Lung (tissue), 11 donors: ENCODE measurements at regions not wholly inside any gene's neighbourhood (a gene's known extent, or its start where the extent isn't known, plus 50 kb on each side); places are given as distances from the start of the nearest gene placed in this dataset.

Source experiments
- ATAC-seq: fragments of 200-7000 bp; cut with Tn5 transposase; one replicate; pipeline ENCODE4 v1.9.1; 2020; ENCODE audit warnings: moderate number of reproducible peaks; ENCODE audit not compliant: insufficient read depth, low FRiP score
- DNase-seq, 3 donors: peaks; one replicate each; pipeline ENCODE4 v3.0.0-alpha.2; 2013 to 2017
- H3K27ac ChIP-seq, 2 donors: one replicate each; pipeline ENCODE4 v1.5.1; 2013; ENCODE audit warnings: mild to moderate bottlenecking in 2 of 2, moderate library complexity in 2 of 2, control low read depth in 1 of 2, inconsistent platforms in 1 of 2, low read depth in 1 of 2, low read length in 1 of 2
- H3K27me3 ChIP-seq, 3 donors: one replicate each; pipeline ENCODE4 v1.5.1; 2013; ENCODE audit warnings: low read length in 2 of 3; ENCODE audit not compliant: control insufficient read depth in 3 of 3, insufficient read depth in 3 of 3
- H3K36me3 ChIP-seq, 4 donors: one replicate each; pipeline ENCODE4 v1.5.1; 2013; ENCODE audit warnings: low read length in 4 of 4, mild to moderate bottlenecking in 1 of 4, moderate library complexity in 1 of 4; ENCODE audit not compliant: control insufficient read depth in 4 of 4, insufficient read depth in 4 of 4
- H3K4me1 ChIP-seq, 5 donors: one replicate each; pipeline ENCODE4 v1.5.1; 2013; ENCODE audit warnings: low read length in 5 of 5, mild to moderate bottlenecking in 2 of 5, moderate library complexity in 1 of 5; ENCODE audit not compliant: control insufficient read depth in 5 of 5, insufficient read depth in 5 of 5
- H3K4me3 ChIP-seq: one replicate; pipeline ENCODE4 v1.5.1; 2013; ENCODE audit warnings: mild to moderate bottlenecking, control low read depth, moderate library complexity
- H3K9ac ChIP-seq, 2 donors: one replicate each; pipeline ENCODE4 v1.5.1; 2013; ENCODE audit warnings: low read length in 2 of 2, control low read depth in 1 of 2; ENCODE audit not compliant: insufficient read depth in 1 of 2
- H3K9me3 ChIP-seq, 4 donors: one replicate each; pipeline ENCODE4 v1.5.1; 2013; ENCODE audit warnings: low read length in 3 of 4, mild to moderate bottlenecking in 1 of 4, moderate library complexity in 1 of 4; ENCODE audit not compliant: control insufficient read depth in 4 of 4, insufficient read depth in 3 of 4
- CTCF ChIP-seq: IDR thresholded peaks from 2 replicates; pipeline ENCODE4 v1.5.1; 2012; ENCODE audit warnings: mild to moderate bottlenecking; ENCODE audit errors: control extremely low read depth, extremely low read depth
- WGBS, 2 donors: extraction: QIAGEN DNeasy Blood & Tissue Kit; methylation state at CpG; one replicate each; pipeline ENCODE4 v1.1.7; 2013; 5-methylcytosine and 5-hydroxymethylcytosine counted together
- donor health status: control.
- donor health status: control.
- donor health status: Bipolar disorder and iron deficiency.
- donor health status: healthy.
- donor health status: DM: yes; HTN: yes; CAD: no.

- ATAC-seq (no peak), DNase-seq (no peak)
- no peak overlapping the region for H3K27ac ChIP-seq
- H3K9ac ChIP-seq, result no peak overlapping the region
- H3K27me3 ChIP-seq, result no peaks in the 10 kb centered on the region
- H3K9me3 ChIP-seq, result no peaks in the 10 kb centered on the region
- H3K4me1 ChIP-seq, result no peaks in the 10 kb centered on the region
- H3K4me3 ChIP-seq, result no peak overlapping the region
- no peaks in the 10 kb centered on the region for H3K36me3 ChIP-seq
- no peak for TF ChIP-seq CTCF
- WGBS, 2 donors, result 82 to 83% methylated on average over 1 of the region's 1 CpG
These were observed 305.7 kb upstream of the GRIN3A start for GRCh38 chr9:102044133-102044532.

GRCh38 chr9:102038006-102038405 lies 299.6 kb upstream of the GRIN3A start:
- TF ChIP-seq CTCF, result no peak
- DNase-seq, result no peak
- no peak overlapping the region for H3K9ac ChIP-seq
- no peak for ATAC-seq
- H3K27me3 ChIP-seq, result no peaks in the 10 kb centered on the region
- no peaks in the 10 kb centered on the region for H3K4me1 ChIP-seq
- H3K36me3 ChIP-seq, result no peaks in the 10 kb centered on the region
- 59 to 66% methylated on average over 1 of the region's 1 CpG for WGBS, 2 donors
- no peak overlapping the region for H3K27ac ChIP-seq
- H3K4me3 ChIP-seq, result no peak overlapping the region
- H3K9me3 ChIP-seq, result no peaks in the 10 kb centered on the region

GRCh38 chr9:102035929-102036328 lies 297.5 kb upstream of the GRIN3A start:
- Histone ChIP-seq H3K4me3 (no peak overlapping the region), H3K4me1 (no peaks in the 10 kb centered on the region), H3K9ac (no peak overlapping the region), H3K9me3 (no peaks in the 10 kb centered on the region), H3K27me3 (no peaks in the 10 kb centered on the region), H3K36me3 (no peaks in the 10 kb centered on the region), H3K27ac (no peak overlapping the region)
- DNase-seq, result no peak
- ATAC-seq, result no peak
- no peak for TF ChIP-seq CTCF

- Histone ChIP-seq H3K27ac (no peak overlapping the region), H3K4me3 (no peak overlapping the region), H3K36me3 (no peaks in the 10 kb centered on the region), H3K9ac (no peak overlapping the region), H3K9me3 (peaks cover 0 to 2% (median 0%) of the 10 kb centered on the region in 4 donors), H3K27me3 (no peaks in the 10 kb centered on the region), H3K4me1 (no peaks in the 10 kb centered on the region)
- no peak for TF ChIP-seq CTCF
- DNase-seq (no peak), ATAC-seq (no peak)
These were observed 294.2 kb upstream of the GRIN3A start for GRCh38 chr9:102032614-102033013.
